Testis (tissue), 2 donors: ENCODE measurements at regions not wholly inside any gene's neighbourhood (a gene's known extent, or its start where the extent isn't known, plus 50 kb on each side); places are given as distances from the start of the nearest gene placed in this dataset.

Source experiments
- CTCF ChIP-seq, 3 experiments: fragments of 450-650 bp in 2 of 3; fragments of 200-600 bp in 1 of 3; sonication (generic) in 1 of 3; IDR thresholded peaks; one replicate each; pipeline ENCODE4 v1.5.1; 2016 to 2019; ENCODE audit warnings: antibody characterized with exemption in 3 of 3, mild to moderate bottlenecking in 2 of 3, moderate library complexity in 1 of 3
- POLR2A ChIP-seq: fragments of 450-650 bp; IDR thresholded peaks from one replicate; pipeline ENCODE4 v1.6.1; 2017; ENCODE audit warnings: antibody characterized with exemption, mild to moderate bottlenecking, moderate library complexity

GRCh38 chr6:121823437-121823851, 388.0 kb downstream of the GJA1 start:
- TF ChIP-seq POLR2A (no peak), CTCF (IDR thresholded peaks at IDR 0.05) (no peak)
